Activated T-cell treated with anti-CD3 and anti-CD28 coated beads, Interleukin-2, amount 50 U/mL, for 24 hours (primary cell): ENCODE measurements at regions not wholly inside any gene's neighbourhood (a gene's known extent, or its start where the extent isn't known, plus 50 kb on each side); places are given as distances from the start of the nearest gene placed in this dataset.

Experiments
- DNase-seq: peaks from one replicate; pipeline ENCODE4 v3.0.0-alpha.2; 2020
- H3K27ac Mint-ChIP-seq: 2 replicates; pipeline ENCODE4 v1.8.0; 2020; ENCODE audit warnings: mild to moderate bottlenecking, mixed read lengths
- H3K27me3 Mint-ChIP-seq: 2 replicates; pipeline ENCODE4 v1.8.0; 2020; ENCODE audit warnings: mixed read lengths
- H3K36me3 Mint-ChIP-seq: 2 replicates; pipeline ENCODE4 v1.8.0; 2020; ENCODE audit warnings: low read depth, mixed read lengths
- H3K4me1 Mint-ChIP-seq: 2 replicates; pipeline ENCODE4 v1.8.0; 2020; ENCODE audit warnings: low read depth, mixed read lengths
- H3K4me3 Mint-ChIP-seq: 2 replicates; pipeline ENCODE4 v1.8.0; 2020; ENCODE audit warnings: mild to moderate bottlenecking, moderate library complexity, mixed read lengths
- H3K9me3 Mint-ChIP-seq: 2 replicates; pipeline ENCODE4 v1.8.0; 2020; ENCODE audit warnings: mixed read lengths

- Mint-ChIP-seq H3K27ac (no peak overlapping the region), H3K36me3 (no peaks in the 10 kb centered on the region), H3K27me3 (no peaks in the 10 kb centered on the region)
Observed at GRCh38 chr5:53183880-53184279, 74.3 kb upstream of the MOCS2 start.

GRCh38 chr5:53191548-53192165 lies 82.1 kb upstream of the MOCS2 start:
- H3K9me3 Mint-ChIP-seq: no peaks in the 10 kb centered on the region
- no peak overlapping the region for H3K4me3 Mint-ChIP-seq
- no peak for DNase-seq
- no peaks in the 10 kb centered on the region for H3K36me3 Mint-ChIP-seq
- H3K27me3 Mint-ChIP-seq: peaks cover 32% of the 10 kb centered on the region
- H3K27ac Mint-ChIP-seq: no peak overlapping the region
- H3K4me1 Mint-ChIP-seq: peaks cover 8% of the 10 kb centered on the region

More at GRCh38 chr5:53183880-53184279, 74.3 kb upstream of the MOCS2 start:
- Mint-ChIP-seq H3K4me3 (no peak overlapping the region), H3K4me1 (peaks cover 11% of the 10 kb centered on the region), H3K9me3 (no peaks in the 10 kb centered on the region)
- DNase-seq: no peak

- no peak for DNase-seq
- Mint-ChIP-seq H3K4me3 (no peak overlapping the region), H3K27me3 (peaks cover 32% of the 10 kb centered on the region), H3K4me1 (no peaks in the 10 kb centered on the region), H3K9me3 (no peaks in the 10 kb centered on the region), H3K27ac (no peak overlapping the region), H3K36me3 (no peaks in the 10 kb centered on the region)
Observed at GRCh38 chr5:53194086-53194485, 84.5 kb upstream of the MOCS2 start.

- Mint-ChIP-seq H3K9me3 (no peaks in the 10 kb centered on the region), H3K27me3 (peaks cover 5% of the 10 kb centered on the region), H3K4me3 (no peak overlapping the region), H3K4me1 (no peaks in the 10 kb centered on the region), H3K36me3 (no peaks in the 10 kb centered on the region), H3K27ac (no peak overlapping the region)
- DNase-seq: no peak
Observed at GRCh38 chr5:53199882-53200281, 90.3 kb upstream of the MOCS2 start.

GRCh38 chr5:53200306-53200705 lies 90.7 kb upstream of the MOCS2 start:
- no peak overlapping the region for H3K4me3 Mint-ChIP-seq
- peaks cover 4% of the 10 kb centered on the region for H3K27me3 Mint-ChIP-seq
- H3K9me3 Mint-ChIP-seq: no peaks in the 10 kb centered on the region
- no peaks in the 10 kb centered on the region for H3K36me3 Mint-ChIP-seq
- H3K4me1 Mint-ChIP-seq: no peaks in the 10 kb centered on the region
- H3K27ac Mint-ChIP-seq: no peak overlapping the region
- no peak for DNase-seq

- Mint-ChIP-seq H3K9me3 (no peaks in the 10 kb centered on the region), H3K36me3 (no peaks in the 10 kb centered on the region), H3K4me1 (no peaks in the 10 kb centered on the region), H3K27me3 (peaks cover 3% of the 10 kb centered on the region), H3K4me3 (no peak overlapping the region), H3K27ac (no peak overlapping the region)
- no peak for DNase-seq
Observed at GRCh38 chr5:53201746-53202145, 92.2 kb upstream of the MOCS2 start.

GRCh38 chr5:53206562-53206961 lies 97.0 kb upstream of the MOCS2 start:
- no peak for DNase-seq
- no peak overlapping the region for H3K27ac Mint-ChIP-seq
- H3K4me3 Mint-ChIP-seq: no peak overlapping the region
- no peaks in the 10 kb centered on the region for H3K4me1 Mint-ChIP-seq
- H3K36me3 Mint-ChIP-seq: no peaks in the 10 kb centered on the region
- H3K27me3 Mint-ChIP-seq: peaks cover 3% of the 10 kb centered on the region
- H3K9me3 Mint-ChIP-seq: no peaks in the 10 kb centered on the region

GRCh38 chr5:53211799-53212198 lies 102.2 kb upstream of the MOCS2 start:
- H3K9me3 Mint-ChIP-seq: peaks cover 3% of the 10 kb centered on the region
- no peak overlapping the region for H3K27ac Mint-ChIP-seq
- no peak for DNase-seq
- no peak overlapping the region for H3K4me3 Mint-ChIP-seq
- H3K4me1 Mint-ChIP-seq: peaks cover 2% of the 10 kb centered on the region
- no peaks in the 10 kb centered on the region for H3K36me3 Mint-ChIP-seq
- peaks cover 19% of the 10 kb centered on the region for H3K27me3 Mint-ChIP-seq

- DNase-seq: no peak
- Mint-ChIP-seq H3K4me1 (no peaks in the 10 kb centered on the region), H3K27ac (no peak overlapping the region), H3K27me3 (peaks cover 5% of the 10 kb centered on the region), H3K4me3 (no peak overlapping the region), H3K9me3 (peaks cover 7% of the 10 kb centered on the region), H3K36me3 (no peaks in the 10 kb centered on the region)
Observed at GRCh38 chr5:53219174-53219573, 109.6 kb upstream of the MOCS2 start.

- Mint-ChIP-seq H3K4me3 (no peak overlapping the region), H3K36me3 (no peaks in the 10 kb centered on the region), H3K9me3 (peaks cover 7% of the 10 kb centered on the region), H3K4me1 (no peaks in the 10 kb centered on the region), H3K27ac (no peak overlapping the region), H3K27me3 (peaks cover 5% of the 10 kb centered on the region)
- no peak for DNase-seq
Observed at GRCh38 chr5:53219610-53220009, 110.1 kb upstream of the MOCS2 start.

- DNase-seq: no peak
- no peak overlapping the region for H3K4me3 Mint-ChIP-seq
- H3K36me3 Mint-ChIP-seq: no peaks in the 10 kb centered on the region
- peaks cover 11% of the 10 kb centered on the region for H3K27me3 Mint-ChIP-seq
- H3K9me3 Mint-ChIP-seq: peaks cover 3% of the 10 kb centered on the region
- no peaks in the 10 kb centered on the region for H3K4me1 Mint-ChIP-seq
- no peak overlapping the region for H3K27ac Mint-ChIP-seq
Observed at GRCh38 chr5:53233645-53234405, 124.3 kb upstream of the MOCS2 start.

GRCh38 chr5:53236683-53237082 lies 127.1 kb upstream of the MOCS2 start:
- H3K36me3 Mint-ChIP-seq: no peaks in the 10 kb centered on the region

GRCh38 chr5:53237876-53238275 lies 128.3 kb upstream of the MOCS2 start:
- no peak for DNase-seq
- H3K9me3 Mint-ChIP-seq: no peaks in the 10 kb centered on the region

More at GRCh38 chr5:53236683-53237082, 127.1 kb upstream of the MOCS2 start:
- Mint-ChIP-seq H3K4me3 (no peak overlapping the region), H3K27me3 (peaks cover 12% of the 10 kb centered on the region), H3K9me3 (no peaks in the 10 kb centered on the region), H3K27ac (no peak overlapping the region), H3K4me1 (no peaks in the 10 kb centered on the region)
- DNase-seq: no peak

GRCh38 chr5:53239301-53239990 lies 129.9 kb upstream of the MOCS2 start:
- H3K36me3 Mint-ChIP-seq: no peaks in the 10 kb centered on the region
- peaks cover 13% of the 10 kb centered on the region for H3K27me3 Mint-ChIP-seq
- no peaks in the 10 kb centered on the region for H3K4me1 Mint-ChIP-seq
- no peak overlapping the region for H3K27ac Mint-ChIP-seq
- no peaks in the 10 kb centered on the region for H3K9me3 Mint-ChIP-seq
- no peak for DNase-seq
- H3K4me3 Mint-ChIP-seq: no peak overlapping the region

More at GRCh38 chr5:53237876-53238275, 128.3 kb upstream of the MOCS2 start:
- Mint-ChIP-seq H3K36me3 (no peaks in the 10 kb centered on the region), H3K4me3 (no peak overlapping the region), H3K4me1 (no peaks in the 10 kb centered on the region), H3K27me3 (peaks cover 13% of the 10 kb centered on the region), H3K27ac (no peak overlapping the region)

- Mint-ChIP-seq H3K36me3 (no peaks in the 10 kb centered on the region), H3K4me3 (no peak overlapping the region), H3K27ac (no peak overlapping the region), H3K9me3 (no peaks in the 10 kb centered on the region), H3K4me1 (no peaks in the 10 kb centered on the region), H3K27me3 (peaks cover 13% of the 10 kb centered on the region)
- no peak for DNase-seq
Observed at GRCh38 chr5:53240661-53241060, 131.1 kb upstream of the MOCS2 start.
